ENCODE measurements at regions not wholly inside any gene's neighbourhood (a gene's known extent, or its start where the extent isn't known, plus 50 kb on each side); places are given as distances from the start of the nearest gene placed in this dataset.
A peak's percentile ranks its signal among the peaks of the same experiment; 100 is the strongest.
"Not testable (repeated sequence)": the region's sequence is repeated elsewhere in the genome, so short reads cannot be mapped to it uniquely, and the experiment has no call there.

DNA sequence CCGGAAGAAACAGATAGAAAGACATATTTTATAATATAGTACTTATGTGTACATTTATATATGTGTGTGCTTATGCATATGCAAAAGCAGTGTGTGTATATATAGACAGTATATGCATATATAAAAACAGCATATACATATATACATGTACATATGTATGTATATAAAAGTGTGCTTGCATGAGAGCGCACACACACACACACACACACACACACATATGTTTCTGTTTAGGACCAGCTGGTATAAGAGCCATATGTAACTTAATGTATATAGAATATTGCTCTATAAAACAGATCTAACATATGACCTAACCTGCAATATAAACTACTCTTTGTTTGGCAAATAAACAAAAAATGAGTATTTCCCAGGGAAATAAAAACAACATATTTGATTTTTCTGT lies 65.1 kb upstream of the CDH9 start:
- Histone ChIP-seq H3K4me3 (no peak overlapping the region), H3K36me3 (ENCODE audit: low read depth, missing control alignments) (no peaks in the 10 kb centered on the region), H3K9me3 (no peaks in the 10 kb centered on the region), H3K27ac (no peak overlapping the region), H3K27me3 (no peaks in the 10 kb centered on the region), H3K4me1 (no peaks in the 10 kb centered on the region)
- 61 to 73% methylated on average over 2 of the region's 2 CpGs for WGBS, 2 donors
- intact Hi-C loops (cut with DNase I; ENCODE audit: low total_unique reads): no loop called here
- TF ChIP-seq, protein P1, sequence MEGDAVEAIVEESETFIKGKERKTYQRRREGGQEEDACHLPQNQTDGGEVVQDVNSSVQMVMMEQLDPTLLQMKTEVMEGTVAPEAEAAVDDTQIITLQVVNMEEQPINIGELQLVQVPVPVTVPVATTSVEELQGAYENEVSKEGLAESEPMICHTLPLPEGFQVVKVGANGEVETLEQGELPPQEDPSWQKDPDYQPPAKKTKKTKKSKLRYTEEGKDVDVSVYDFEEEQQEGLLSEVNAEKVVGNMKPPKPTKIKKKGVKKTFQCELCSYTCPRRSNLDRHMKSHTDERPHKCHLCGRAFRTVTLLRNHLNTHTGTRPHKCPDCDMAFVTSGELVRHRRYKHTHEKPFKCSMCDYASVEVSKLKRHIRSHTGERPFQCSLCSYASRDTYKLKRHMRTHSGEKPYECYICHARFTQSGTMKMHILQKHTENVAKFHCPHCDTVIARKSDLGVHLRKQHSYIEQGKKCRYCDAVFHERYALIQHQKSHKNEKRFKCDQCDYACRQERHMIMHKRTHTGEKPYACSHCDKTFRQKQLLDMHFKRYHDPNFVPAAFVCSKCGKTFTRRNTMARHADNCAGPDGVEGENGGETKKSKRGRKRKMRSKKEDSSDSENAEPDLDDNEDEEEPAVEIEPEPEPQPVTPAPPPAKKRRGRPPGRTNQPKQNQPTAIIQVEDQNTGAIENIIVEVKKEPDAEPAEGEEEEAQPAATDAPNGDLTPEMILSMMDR (IDR thresholded peaks at IDR 0.05): no peak
- no peak for TF ChIP-seq POLR2A (IDR thresholded peaks at IDR 0.05)
- no peak for DNase-seq

- intact Hi-C loops (cut with DNase I; ENCODE audit: low total_unique reads); H3K27me3 ChIP-seq; H3K36me3 ChIP-seq (ENCODE audit: low read depth, missing control alignments); DNase-seq; H3K27ac ChIP-seq; H3K4me1 ChIP-seq; H3K9me3 ChIP-seq: not testable (repeated sequence)
- WGBS, 2 donors: 74 to 79% methylated on average over 16 of the region's 16 CpGs
- H3K4me3 ChIP-seq: peak overlapping the region in 1 of 2 donors; percentile 9
These were observed 57.4 kb upstream of the CDH9 start for GRCh38 chr5:27095761-27096160.

DNA sequence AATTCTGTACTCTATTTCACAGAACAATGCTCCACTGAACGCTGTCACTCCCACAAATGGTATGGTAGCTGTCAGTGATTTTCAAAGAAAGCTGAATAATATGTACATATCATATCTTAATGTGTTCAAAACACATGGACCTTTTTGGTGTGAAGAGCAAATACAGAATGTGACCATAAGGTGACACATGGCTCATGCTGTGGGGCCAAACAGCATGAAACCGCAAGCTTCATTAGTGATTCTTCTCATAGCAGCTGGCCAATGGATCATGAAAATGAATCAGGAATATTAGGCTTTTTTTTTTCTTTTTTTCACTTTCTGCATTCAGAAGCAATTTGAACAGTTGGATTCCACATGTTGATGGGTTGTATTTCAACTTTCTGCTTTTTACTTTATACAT lies 54.9 kb upstream of the CDH9 start:
- Histone ChIP-seq H3K4me1 (no peaks in the 10 kb centered on the region), H3K9me3 (no peaks in the 10 kb centered on the region), H3K36me3 (ENCODE audit: low read depth, missing control alignments) (no peaks in the 10 kb centered on the region), H3K27ac (no peak overlapping the region), H3K4me3 (no peak overlapping the region), H3K27me3 (no peaks in the 10 kb centered on the region)
- intact Hi-C loops (cut with DNase I; ENCODE audit: low total_unique reads): no loop called here
- TF ChIP-seq POLR2A (IDR thresholded peaks at IDR 0.05): no peak
- TF ChIP-seq, protein P1 (IDR thresholded peaks at IDR 0.05): no peak
- no peak for DNase-seq
- 70 to 72% methylated on average over 2 of the region's 2 CpGs for WGBS, 2 donors

- WGBS, 2 donors: 88 to 94% methylated on average over 1 of the region's 1 CpG
These were observed 53.5 kb upstream of the CDH9 start for GRCh38 chr5:27091858-27092257.

GRCh38 chr5:27088822-27089221 lies 50.4 kb upstream of the CDH9 start:
- H3K9me3 ChIP-seq; H3K4me3 ChIP-seq; DNase-seq; H3K27me3 ChIP-seq; H3K36me3 ChIP-seq (ENCODE audit: low read depth, missing control alignments); intact Hi-C loops (cut with DNase I; ENCODE audit: low total_unique reads); H3K27ac ChIP-seq: not testable (repeated sequence)
- WGBS, 2 donors: 92 to 97% methylated on average over 4 of the region's 4 CpGs
- H3K4me1 ChIP-seq: peaks cover 11% of the 10 kb centered on the region

More at GRCh38 chr5:27091858-27092257, 53.5 kb upstream of the CDH9 start:
- TF ChIP-seq POLR2A (IDR thresholded peaks at IDR 0.05): no peak
- TF ChIP-seq, protein P1 (IDR thresholded peaks at IDR 0.05): no peak
- no peaks in the 10 kb centered on the region for H3K9me3 ChIP-seq
- no peaks in the 10 kb centered on the region for H3K36me3 ChIP-seq (ENCODE audit: low read depth, missing control alignments)
- H3K4me3 ChIP-seq: no peak overlapping the region
- H3K27ac ChIP-seq: no peak overlapping the region
- H3K27me3 ChIP-seq: no peaks in the 10 kb centered on the region
- intact Hi-C loops (cut with DNase I; ENCODE audit: low total_unique reads): no loop called here
- no peak for DNase-seq
- no peaks in the 10 kb centered on the region for H3K4me1 ChIP-seq

Small RNA genes lying in the stretch of these regions (small RNA-seq; reads per million reads assigned to genes)
- gene AC010385.1 (0.64 to 1.0 reads per million in 2 donors), gene AC010385.3 (0.09 to 0.76 reads per million in 2 donors), gene AC026421.1 (0 reads per million in 2 donors), gene AC114300.1 (0 reads per million in 2 donors), gene LSP1P3 (0 reads per million in 2 donors), gene RF00425 (0 reads per million in 2 donors), gene RNU6-738P (0 reads per million in 2 donors), gene RNU6-909P (0 reads per million in 2 donors), gene UBL5P1 (0 reads per million in 2 donors)

All from testis (tissue), 2 donors.